Smooth muscle cell (in vitro differentiated cells): ENCODE measurements at regions not wholly inside any gene's neighbourhood (a gene's known extent, or its start where the extent isn't known, plus 50 kb on each side); places are given as distances from the start of the nearest gene placed in this dataset.
"Not testable (repeated sequence)": the region's sequence is repeated elsewhere in the genome, so short reads cannot be mapped to it uniquely, and the experiment has no call there.

Source experiments
- DNase-seq: peaks from one replicate; lab custom pipeline; 2025; ENCODE audit not compliant: unreplicated experiment; lab: John Stamatoyannopoulos, UW
- H2AFZ ChIP-seq: fragments of 200-600 bp; sonication (generic); 2 replicates; pipeline ENCODE4 v1.6.0; 2016; ENCODE audit warnings: antibody characterized with exemption, low read depth, mild to moderate bottlenecking
- H3F3A ChIP-seq: fragments of 200-600 bp; sonication (generic); 2 replicates; pipeline ENCODE4 v1.6.0; 2017; ENCODE audit warnings: antibody characterized with exemption, low read depth
- H3K27ac ChIP-seq: fragments of 200-600 bp; sonication (generic); 2 replicates; pipeline ENCODE4 v1.5.1; 2016; ENCODE audit warnings: low read depth, mild to moderate bottlenecking
- H3K27me3 ChIP-seq: fragments of 200-600 bp; sonication (generic); 2 replicates; pipeline ENCODE4 v1.6.1; 2016; ENCODE audit warnings: low read depth, mild to moderate bottlenecking
- H3K36me3 ChIP-seq: fragments of 200-600 bp; sonication (generic); 2 replicates; pipeline ENCODE4 v1.5.1; 2016; ENCODE audit warnings: low read depth
- H3K4me1 ChIP-seq: fragments of 200-600 bp; sonication (generic); 2 replicates; pipeline ENCODE4 v1.5.1; 2016; ENCODE audit warnings: low read depth
- H3K4me2 ChIP-seq: fragments of 200-600 bp; sonication (generic); 2 replicates; pipeline ENCODE4 v1.6.0; 2016; ENCODE audit warnings: mild to moderate bottlenecking
- H3K4me3 ChIP-seq: fragments of 200-600 bp; sonication (generic); 2 replicates; pipeline ENCODE4 v1.5.1; 2016; ENCODE audit warnings: mild to moderate bottlenecking
- H3K79me2 ChIP-seq: fragments of 200-600 bp; sonication (generic); 2 replicates; pipeline ENCODE4 v1.6.0; 2016; ENCODE audit warnings: low read depth, mild to moderate bottlenecking
- H3K9ac ChIP-seq: fragments of 200-600 bp; sonication (generic); 2 replicates; pipeline ENCODE4 v1.6.0; 2016; ENCODE audit warnings: low read depth
- H3K9me3 ChIP-seq: fragments of 200-600 bp; sonication (generic); replicated peaks from 2 replicates; pipeline ENCODE4 v1.5.1; 2016; ENCODE audit warnings: low read depth
- H4K20me1 ChIP-seq: fragments of 200-600 bp; sonication (generic); 2 replicates; pipeline ENCODE4 v1.6.0; 2016; ENCODE audit warnings: low read depth
- WGBS: methylation state at CpG from one replicate; pipeline ENCODE4 v1.1.7; 2016; ENCODE audit warnings: low lambda C conversion rate; 5-methylcytosine and 5-hydroxymethylcytosine counted together
- TF ChIP-seq, protein P1 (sequence below): fragments of 200-600 bp; sonication (generic); IDR thresholded peaks from 2 replicates; pipeline ENCODE4 v1.5.1; 2017; ENCODE audit warnings: borderline replicate concordance, mild to moderate bottlenecking, antibody characterized with exemption; ENCODE audit not compliant: insufficient read depth, poor library complexity, severe bottlenecking

DNA sequence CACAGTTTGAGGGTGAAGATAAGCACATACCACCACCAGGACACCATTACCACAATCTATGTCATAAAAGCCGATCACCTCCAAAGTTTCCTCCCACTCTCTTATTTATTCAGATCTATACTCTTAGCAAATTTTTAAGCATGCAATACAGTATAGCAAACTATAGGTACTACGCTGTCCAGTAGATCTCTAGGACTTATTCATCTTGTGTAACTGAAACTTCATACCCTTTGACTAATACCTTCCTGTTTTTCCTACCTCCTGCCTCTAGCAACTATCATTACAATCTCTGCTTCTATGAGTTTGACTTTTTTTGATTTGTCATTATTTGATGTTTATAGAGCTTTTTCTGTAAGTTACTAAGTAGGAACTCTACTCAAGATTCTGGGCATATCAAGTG is 84.5 kb upstream of the MANSC4 start:
- Histone ChIP-seq H3K79me2 (no peaks in the 10 kb centered on the region), H3K9ac (no peak overlapping the region), H3K4me1 (peaks cover 12% of the 10 kb centered on the region), H3F3A (peaks cover 30% of the 10 kb centered on the region), H2AFZ (no peak overlapping the region), H3K4me3 (no peak overlapping the region), H3K36me3 (no peaks in the 10 kb centered on the region), H3K27ac (peak overlapping the region; percentile 96), H3K27me3 (no peaks in the 10 kb centered on the region), H4K20me1 (no peaks in the 10 kb centered on the region), H3K4me2 (peak overlapping the region; percentile 34), H3K9me3 (no peaks in the 10 kb centered on the region)
- TF ChIP-seq, protein P1, sequence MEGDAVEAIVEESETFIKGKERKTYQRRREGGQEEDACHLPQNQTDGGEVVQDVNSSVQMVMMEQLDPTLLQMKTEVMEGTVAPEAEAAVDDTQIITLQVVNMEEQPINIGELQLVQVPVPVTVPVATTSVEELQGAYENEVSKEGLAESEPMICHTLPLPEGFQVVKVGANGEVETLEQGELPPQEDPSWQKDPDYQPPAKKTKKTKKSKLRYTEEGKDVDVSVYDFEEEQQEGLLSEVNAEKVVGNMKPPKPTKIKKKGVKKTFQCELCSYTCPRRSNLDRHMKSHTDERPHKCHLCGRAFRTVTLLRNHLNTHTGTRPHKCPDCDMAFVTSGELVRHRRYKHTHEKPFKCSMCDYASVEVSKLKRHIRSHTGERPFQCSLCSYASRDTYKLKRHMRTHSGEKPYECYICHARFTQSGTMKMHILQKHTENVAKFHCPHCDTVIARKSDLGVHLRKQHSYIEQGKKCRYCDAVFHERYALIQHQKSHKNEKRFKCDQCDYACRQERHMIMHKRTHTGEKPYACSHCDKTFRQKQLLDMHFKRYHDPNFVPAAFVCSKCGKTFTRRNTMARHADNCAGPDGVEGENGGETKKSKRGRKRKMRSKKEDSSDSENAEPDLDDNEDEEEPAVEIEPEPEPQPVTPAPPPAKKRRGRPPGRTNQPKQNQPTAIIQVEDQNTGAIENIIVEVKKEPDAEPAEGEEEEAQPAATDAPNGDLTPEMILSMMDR, result no peak
- DNase-seq, result no peak
- 87% methylated on average over 2 of the region's 2 CpGs for WGBS

DNA sequence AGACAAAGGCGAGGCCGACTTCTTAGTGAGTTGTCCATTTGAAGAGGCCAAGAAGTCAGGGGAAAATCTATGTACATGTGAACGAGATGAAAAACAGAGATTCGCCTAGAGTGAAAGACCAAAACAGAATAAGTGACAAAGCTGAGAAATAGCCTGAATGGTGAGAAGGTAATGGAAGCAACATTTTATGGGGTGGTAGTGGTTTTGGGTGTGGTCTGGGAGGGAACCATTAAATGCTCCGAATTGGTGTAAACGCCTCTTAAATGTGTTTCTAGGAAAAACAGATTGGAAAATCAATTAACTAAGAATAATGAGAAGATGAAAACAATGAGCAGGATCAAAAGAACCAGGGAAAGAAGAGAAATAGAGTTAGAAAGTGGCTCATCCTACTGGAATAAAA is 83.8 kb upstream of the MANSC4 start:
- Histone ChIP-seq H3K27ac (no peak overlapping the region), H3K4me3 (no peak overlapping the region), H3K4me2 (no peak overlapping the region), H3K9ac (no peak overlapping the region), H3K79me2 (no peaks in the 10 kb centered on the region), H3F3A (peaks cover 24% of the 10 kb centered on the region), H3K36me3 (no peaks in the 10 kb centered on the region), H3K27me3 (no peaks in the 10 kb centered on the region), H4K20me1 (no peaks in the 10 kb centered on the region), H3K4me1 (peaks cover 12% of the 10 kb centered on the region), H3K9me3 (no peaks in the 10 kb centered on the region), H2AFZ (no peak overlapping the region)
- TF ChIP-seq, protein P1, result no peak
- no peak for DNase-seq
- 76% methylated on average over 6 of the region's 6 CpGs for WGBS

DNA sequence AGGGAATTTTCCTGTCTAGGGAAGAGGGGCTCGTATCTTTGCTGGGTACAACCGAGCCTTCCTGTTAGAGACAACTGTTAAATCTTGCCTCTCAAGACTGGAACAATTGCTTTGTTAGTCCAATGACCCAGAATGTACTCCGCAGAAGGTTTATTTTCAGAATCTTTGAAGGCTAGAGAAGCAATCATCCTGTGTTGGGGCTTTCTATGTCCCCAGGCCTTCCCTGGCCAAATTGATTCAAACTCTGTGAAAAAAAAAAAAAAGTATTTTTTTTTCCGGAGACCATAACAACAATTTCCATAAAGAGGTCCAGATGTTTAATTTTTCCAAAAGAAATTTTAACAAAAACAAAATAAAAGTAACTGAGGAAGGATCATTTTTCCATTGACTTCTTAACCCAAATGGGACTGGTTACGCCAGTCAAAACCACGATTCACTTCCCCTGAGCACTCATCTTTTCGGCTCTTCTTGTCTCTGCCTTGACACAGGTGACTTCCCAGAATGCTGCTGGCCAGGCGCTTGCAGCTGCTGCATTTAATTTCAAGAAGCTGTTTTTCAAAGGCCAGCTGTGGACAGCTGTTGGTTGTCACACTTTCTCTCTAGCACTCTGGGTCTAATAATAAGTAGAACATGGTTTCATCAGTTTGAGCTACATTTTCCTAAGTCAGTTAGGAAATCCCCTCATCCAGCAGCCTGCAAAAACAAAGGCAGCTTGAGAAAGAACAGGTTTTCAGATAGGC is 81.6 kb upstream of the MANSC4 start:
- TF ChIP-seq, protein P1, result no peak
- no peaks in the 10 kb centered on the region for H3K9me3 ChIP-seq
- 90% methylated on average over 8 of the region's 8 CpGs for WGBS
- H3K27ac ChIP-seq, result peak overlapping the region; percentile 17
- no peak overlapping the region for H2AFZ ChIP-seq
- H3F3A ChIP-seq, result peaks cover 8% of the 10 kb centered on the region
- H3K36me3 ChIP-seq, result no peaks in the 10 kb centered on the region
- no peak overlapping the region for H3K9ac ChIP-seq
- no peak for DNase-seq
- H4K20me1 ChIP-seq, result no peaks in the 10 kb centered on the region
- no peak overlapping the region for H3K4me3 ChIP-seq
- peak overlapping the region; percentile 29 for H3K4me2 ChIP-seq
- H3K79me2 ChIP-seq, result no peaks in the 10 kb centered on the region
- peaks cover 12% of the 10 kb centered on the region for H3K4me1 ChIP-seq
- no peaks in the 10 kb centered on the region for H3K27me3 ChIP-seq

DNA sequence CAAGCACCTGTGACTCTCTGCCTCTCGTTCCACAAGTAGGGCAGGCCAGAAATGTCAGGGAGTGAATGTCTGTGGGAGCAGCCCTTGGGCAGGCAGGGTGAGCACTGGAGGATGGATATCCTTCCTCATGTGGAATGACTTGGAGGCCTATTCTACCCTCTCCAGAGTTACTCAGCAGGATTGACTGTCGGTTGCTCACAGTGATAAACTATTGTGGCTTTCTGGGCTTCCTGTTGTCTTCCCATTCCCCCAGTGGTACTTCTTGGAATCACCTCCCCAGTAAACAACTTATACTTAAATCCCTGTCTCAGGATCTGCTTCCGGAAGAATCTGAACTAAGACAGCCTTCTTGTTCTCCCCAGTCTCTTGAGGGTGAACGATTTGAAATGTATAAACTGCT is 79.6 kb upstream of the MANSC4 start:
- Histone ChIP-seq H4K20me1 (no peaks in the 10 kb centered on the region), H3K4me1 (peaks cover 7% of the 10 kb centered on the region), H3K27me3 (no peaks in the 10 kb centered on the region), H3K36me3 (no peaks in the 10 kb centered on the region), H3K27ac (no peak overlapping the region), H3K9ac (no peak overlapping the region), H3K79me2 (no peaks in the 10 kb centered on the region), H3K4me2 (no peak overlapping the region), H3K4me3 (no peak overlapping the region), H3K9me3 (no peaks in the 10 kb centered on the region), H3F3A (peaks cover 6% of the 10 kb centered on the region), H2AFZ (no peak overlapping the region)
- 66% methylated on average over 4 of the region's 4 CpGs for WGBS
- DNase-seq, result no peak
- TF ChIP-seq, protein P1, result no peak

DNA sequence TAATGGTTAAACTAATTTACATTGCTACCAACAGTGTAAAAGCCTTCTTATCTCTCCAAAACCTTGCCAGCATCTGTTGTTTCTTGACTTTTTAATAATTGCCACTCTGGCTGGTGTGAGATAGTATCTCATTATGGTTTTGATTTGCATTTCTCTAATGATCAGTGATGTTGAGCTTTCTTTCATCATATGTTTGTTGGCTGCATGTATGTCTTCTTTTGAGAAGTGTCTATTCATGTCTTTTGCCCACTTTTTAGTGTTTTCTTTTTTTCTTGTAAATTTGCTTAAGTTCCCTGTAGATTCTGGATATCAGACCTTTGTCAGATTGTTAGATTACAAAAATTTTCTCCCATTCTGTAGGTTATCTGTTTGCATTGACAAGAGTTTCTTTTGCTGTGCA is 77.0 kb upstream of the MANSC4 start:
- not testable (repeated sequence) for H3K79me2 ChIP-seq

More for the DNA sequence above, 77.0 kb upstream of the MANSC4 start:
- not testable (repeated sequence) for H3K9ac ChIP-seq, H3K27me3 ChIP-seq, H3K4me3 ChIP-seq, H3K9me3 ChIP-seq, DNase-seq, H4K20me1 ChIP-seq, H3K36me3 ChIP-seq, H3F3A ChIP-seq, H3K4me1 ChIP-seq, H2AFZ ChIP-seq, H3K27ac ChIP-seq, H3K4me2 ChIP-seq
